GM12891 (cell line): ENCODE measurements at regions not wholly inside any gene's neighbourhood (a gene's known extent, or its start where the extent isn't known, plus 50 kb on each side); places are given as distances from the start of the nearest gene placed in this dataset.

Experiments
- DNase-seq: peaks from one replicate; pipeline ENCODE4 v3.0.0; 2011; ENCODE audit warnings: low spot score; ENCODE audit not compliant: insufficient read length
- FAIRE-seq: peaks from 2 replicates; lab custom pipeline; 2011; peaks lifted over from hg19 to GRCh38; lab: Jason Lieb, UNC
- PAX5 ChIP-seq: IDR thresholded peaks from 2 replicates; pipeline ENCODE4 v1.6.1; 2011; ENCODE audit warnings: low read length, moderate library complexity, mild to moderate bottlenecking; ENCODE audit not compliant: insufficient read depth, severe bottlenecking
- POLR2A ChIP-seq: IDR thresholded peaks from 2 replicates; pipeline ENCODE4 v1.6.1; 2011; ENCODE audit warnings: low read depth, low read length, control low read depth
- POLR2AphosphoS5 ChIP-seq: IDR thresholded peaks from 2 replicates; pipeline ENCODE4 v1.6.1; 2011; ENCODE audit warnings: low read depth, low read length, control low read depth
- POU2F2 ChIP-seq: IDR thresholded peaks from 2 replicates; pipeline ENCODE4 v1.6.1; 2011; ENCODE audit warnings: low read depth, mild to moderate bottlenecking, control low read depth, low read length, moderate library complexity
- SPI1 ChIP-seq: IDR thresholded peaks from 2 replicates; pipeline ENCODE4 v1.6.1; 2011; ENCODE audit warnings: low read depth, low read length, control low read depth
- TAF1 ChIP-seq: IDR thresholded peaks from 2 replicates; pipeline ENCODE4 v1.6.1; 2011; ENCODE audit warnings: low read depth, low read length, control low read depth

GRCh38 chr15:98530570-98530969 is 117.8 kb upstream of the IGF1R start:
- no peak for FAIRE-seq
- DNase-seq: no peak
- TF ChIP-seq POU2F2 (no peak), POLR2A (no peak), SPI1 (no peak), POLR2AphosphoS5 (no peak), TAF1 (no peak), PAX5 (no peak)

GRCh38 chr15:98532063-98532462 is 116.3 kb upstream of the IGF1R start:
- no peak for DNase-seq
- TF ChIP-seq POLR2A: no peak
- no peak for TF ChIP-seq TAF1
- no peak for TF ChIP-seq SPI1
- no peak for TF ChIP-seq POLR2AphosphoS5
- no peak for TF ChIP-seq PAX5
- TF ChIP-seq POU2F2: no peak
- FAIRE-seq: no peak

DNA sequence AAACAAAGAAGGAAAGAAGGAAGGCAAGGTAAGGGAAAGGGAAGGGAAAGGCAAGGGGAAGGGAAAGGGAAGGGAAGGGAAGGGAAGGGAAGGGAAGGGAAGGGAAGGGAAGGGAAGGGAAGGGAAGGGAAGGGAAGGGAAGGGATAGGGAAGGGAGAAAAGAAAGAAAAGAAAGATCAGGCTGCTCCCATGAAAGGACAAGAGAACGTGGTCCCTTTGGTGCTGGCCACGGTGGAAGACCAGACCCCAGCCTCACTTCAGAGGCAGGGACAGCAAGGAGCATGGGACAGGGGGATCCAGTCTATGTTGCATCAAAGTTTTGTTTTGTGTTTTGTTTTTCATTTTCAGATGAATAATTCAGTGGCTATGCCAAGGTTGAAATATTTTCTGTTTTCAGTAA is 111.4 kb upstream of the IGF1R start:
- no peak for DNase-seq
- TF ChIP-seq POLR2AphosphoS5 (no peak), TAF1 (no peak), PAX5 (no peak)
- no peak for FAIRE-seq

- no peak for FAIRE-seq
- no peak for TF ChIP-seq POLR2A
- no peak for TF ChIP-seq POLR2AphosphoS5
- TF ChIP-seq PAX5: no peak
- no peak for TF ChIP-seq POU2F2
- TF ChIP-seq TAF1: no peak
- TF ChIP-seq SPI1: no peak
- no peak for DNase-seq
Observed at GRCh38 chr15:98537516-98538060, 110.8 kb upstream of the IGF1R start.

DNA sequence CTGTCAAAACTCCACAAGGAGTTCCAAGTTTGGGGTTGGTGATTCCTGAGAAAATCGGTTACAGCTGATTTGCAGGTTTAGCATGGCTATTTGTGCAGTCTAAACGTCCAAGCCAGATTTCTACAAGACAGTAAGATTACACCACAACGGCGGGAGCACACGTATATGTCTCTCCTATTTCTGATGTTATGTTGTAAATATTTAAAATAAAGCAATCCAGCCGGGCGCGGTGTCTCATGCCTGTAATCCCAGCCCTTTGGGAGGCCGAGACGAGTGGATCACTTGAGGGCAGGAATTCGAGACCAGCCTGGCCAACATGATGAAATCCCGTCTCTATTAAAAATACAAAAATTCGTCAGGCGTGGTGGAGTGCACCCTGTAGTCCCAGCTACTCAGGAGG is 106.8 kb upstream of the IGF1R start:
- FAIRE-seq: no peak
- no peak for DNase-seq
- TF ChIP-seq SPI1: no peak
- TF ChIP-seq POLR2A: no peak
- TF ChIP-seq POLR2AphosphoS5: no peak
- no peak for TF ChIP-seq TAF1
- TF ChIP-seq PAX5: no peak
- no peak for TF ChIP-seq POU2F2

GRCh38 chr15:98543237-98543636 is 105.1 kb upstream of the IGF1R start:
- no peak for DNase-seq
- TF ChIP-seq POLR2A (no peak), TAF1 (no peak), POU2F2 (no peak), SPI1 (no peak), PAX5 (no peak), POLR2AphosphoS5 (no peak)
- FAIRE-seq: no peak

DNA sequence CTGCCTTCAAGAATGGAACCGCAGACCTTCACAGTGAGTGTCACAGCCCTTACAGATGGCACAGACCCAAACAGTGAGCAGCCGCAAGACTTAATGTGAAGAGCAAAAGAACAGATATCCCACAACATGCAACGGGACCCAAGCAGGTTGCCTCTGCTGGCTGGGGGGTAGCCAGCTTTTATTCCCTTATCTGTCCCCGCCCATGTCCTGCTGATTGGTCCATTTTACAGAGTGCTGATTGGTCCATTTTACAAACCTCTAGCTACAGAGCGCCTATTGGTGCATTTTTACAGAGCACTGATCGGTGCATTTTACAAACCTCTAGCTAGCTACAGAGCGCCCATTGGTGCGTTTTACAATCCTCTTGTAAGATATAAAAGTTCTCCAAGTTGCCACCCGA is 102.0 kb upstream of the IGF1R start:
- FAIRE-seq (no peak), DNase-seq (no peak)
- TF ChIP-seq POU2F2 (no peak), POLR2A (no peak), TAF1 (no peak), SPI1 (no peak), PAX5 (no peak), POLR2AphosphoS5 (no peak)

- FAIRE-seq (no peak), DNase-seq (no peak)
- TF ChIP-seq POLR2A (no peak), POU2F2 (no peak), TAF1 (no peak), PAX5 (no peak), SPI1 (no peak), POLR2AphosphoS5 (no peak)
Observed at GRCh38 chr15:98547275-98547674, 101.1 kb upstream of the IGF1R start.

DNA sequence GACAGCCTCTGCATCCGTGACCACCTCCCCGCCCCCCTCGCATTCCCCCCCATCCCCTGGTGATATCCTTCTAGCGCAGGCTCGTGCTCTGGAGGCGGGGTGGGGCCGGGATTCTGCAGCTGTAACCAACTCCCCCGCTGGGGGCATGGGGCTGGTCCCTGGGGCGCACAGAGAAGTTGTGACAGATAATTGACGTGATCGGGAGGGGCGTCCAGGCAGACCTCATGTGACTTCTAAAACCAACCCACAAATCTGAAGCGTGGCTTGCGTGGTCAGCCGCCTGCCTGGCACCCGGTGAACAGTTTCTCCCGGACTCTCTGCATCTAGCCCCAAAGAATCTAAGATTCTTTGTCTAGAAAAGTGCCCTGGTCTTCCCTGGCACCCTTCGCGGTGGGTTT is 100.6 kb upstream of the IGF1R start:
- TF ChIP-seq SPI1 (no peak), POU2F2 (no peak), TAF1 (no peak), PAX5 (no peak), POLR2AphosphoS5 (no peak), POLR2A (no peak)
- FAIRE-seq (no peak), DNase-seq (no peak)
